Neural cell (in vitro differentiated cells): ENCODE measurements at regions not wholly inside any gene's neighbourhood (a gene's known extent, or its start where the extent isn't known, plus 50 kb on each side); places are given as distances from the start of the nearest gene placed in this dataset.

ENCODE experiments used
- H2AFZ ChIP-seq: fragments of 200-600, 300-800 bp; sonication (generic), shearing (Covaris generic); 2 replicates; pipeline ENCODE4 v1.6.0; 2014; ENCODE audit warnings: low read depth, mild to moderate bottlenecking, antibody characterized with exemption, low read length, moderate library complexity
- H3F3A ChIP-seq: fragments of 200-600 bp; shearing (Covaris generic); 2 replicates; pipeline ENCODE4 v1.6.1; 2016; ENCODE audit warnings: mild to moderate bottlenecking, moderate library complexity, mixed read lengths, antibody characterized with exemption, low read length; ENCODE audit not compliant: insufficient read depth, poor library complexity, severe bottlenecking
- H3K27ac ChIP-seq: fragments of 200-600, 300-800 bp; sonication (generic), shearing (Covaris generic); 2 replicates; pipeline ENCODE4 v1.5.1; 2014; ENCODE audit warnings: mild to moderate bottlenecking, low read length, moderate library complexity
- H3K27me3 ChIP-seq: fragments of 300-800, 200-600 bp; sonication (generic), shearing (Covaris generic); 2 replicates; pipeline ENCODE4 v1.6.0; 2014; ENCODE audit warnings: mild to moderate bottlenecking, low read depth, low read length, moderate library complexity; ENCODE audit not compliant: insufficient read depth
- H3K36me3 ChIP-seq: fragments of 300-800, 200-600 bp; sonication (generic), shearing (Covaris generic); 2 replicates; pipeline ENCODE4 v1.5.1; 2014; ENCODE audit warnings: mild to moderate bottlenecking, antibody characterized with exemption, low read length, moderate library complexity; ENCODE audit not compliant: insufficient read depth
- H3K4me2 ChIP-seq: fragments of 300-800, 200-600 bp; sonication (generic), shearing (Covaris generic); 2 replicates; pipeline ENCODE4 v1.6.0; 2014; ENCODE audit warnings: mild to moderate bottlenecking, low read length
- H3K4me3 ChIP-seq: fragments of 300-800, 200-600 bp; sonication (generic), shearing (Covaris generic); 2 replicates; pipeline ENCODE4 v1.5.1; 2014; ENCODE audit warnings: mild to moderate bottlenecking, low read length, moderate library complexity
- H3K79me2 ChIP-seq: fragments of 200-600 bp; shearing (Covaris generic); replicated peaks from 2 replicates; pipeline ENCODE4 v1.6.0; 2014; ENCODE audit warnings: mild to moderate bottlenecking, low read length, moderate library complexity; ENCODE audit not compliant: insufficient read depth
- H3K9ac ChIP-seq: fragments of 300-800, 200-600 bp; sonication (generic), shearing (Covaris generic); 2 replicates; pipeline ENCODE4 v1.6.1; 2016; ENCODE audit warnings: mild to moderate bottlenecking, low read length, mixed read lengths
- H3K9me2 ChIP-seq: fragments of 200-600 bp; shearing (Covaris generic); 2 replicates; pipeline ENCODE4 v1.6.1; 2016; ENCODE audit warnings: mild to moderate bottlenecking, low read length, mixed read lengths; ENCODE audit not compliant: insufficient read depth
- H3K9me3 ChIP-seq: fragments of 200-600, 300-800 bp; sonication (generic), shearing (Covaris generic); 2 replicates; pipeline ENCODE4 v1.6.1; 2016; ENCODE audit warnings: mild to moderate bottlenecking, mixed run types, low read length, moderate library complexity, mixed read lengths
- H4K20me1 ChIP-seq: fragments of 200-600 bp; shearing (Covaris generic); 2 replicates; pipeline ENCODE4 v1.6.1; 2016; ENCODE audit warnings: mild to moderate bottlenecking, mixed run types; ENCODE audit not compliant: insufficient read depth
- EP300 ChIP-seq: fragments of 450-650 bp; conservative IDR thresholded peaks from 2 replicates; pipeline ENCODE4 v1.6.1; 2014; ENCODE audit warnings: antibody characterized with exemption, mild to moderate bottlenecking, moderate library complexity; ENCODE audit not compliant: poor library complexity, severe bottlenecking
- EZH2 ChIP-seq: fragments of 200-600, 300-800 bp; shearing (Covaris generic), sonication (generic); IDR thresholded peaks from 2 replicates; pipeline ENCODE4 v1.6.1; 2014; ENCODE audit warnings: antibody characterized with exemption, low read length, borderline replicate concordance, mild to moderate bottlenecking; ENCODE audit not compliant: insufficient read depth, poor library complexity, severe bottlenecking
- MXI1 ChIP-seq: fragments of 450-650 bp; conservative IDR thresholded peaks from 2 replicates; pipeline ENCODE4 v1.6.1; 2014; ENCODE audit warnings: antibody characterized with exemption, mild to moderate bottlenecking; ENCODE audit not compliant: poor library complexity, severe bottlenecking
- POLR2AphosphoS5 ChIP-seq: IDR thresholded peaks from 2 replicates; pipeline ENCODE4 v1.6.1; 2012
- RAD21 ChIP-seq: fragments of 450-650 bp; conservative IDR thresholded peaks from 2 replicates; pipeline ENCODE4 v1.6.1; 2014; ENCODE audit warnings: antibody characterized with exemption, mild to moderate bottlenecking, moderate library complexity
- SMC3 ChIP-seq: fragments of 450-650 bp; conservative IDR thresholded peaks from 2 replicates; pipeline ENCODE4 v1.6.1; 2014; ENCODE audit warnings: antibody characterized with exemption, mild to moderate bottlenecking, moderate library complexity; ENCODE audit not compliant: poor library complexity
- TAF1 ChIP-seq: IDR thresholded peaks from 2 replicates; pipeline ENCODE4 v1.6.1; 2012; ENCODE audit warnings: low read depth
- TF ChIP-seq, protein P1 (sequence below): fragments of 450-650 bp; IDR thresholded peaks from 2 replicates; pipeline ENCODE4 v1.5.1; 2014; ENCODE audit warnings: antibody characterized with exemption, mild to moderate bottlenecking, moderate library complexity; ENCODE audit not compliant: poor library complexity, severe bottlenecking
- TF ChIP-seq, protein P2 (sequence below): IDR thresholded peaks from 2 replicates; pipeline ENCODE4 v1.6.1; 2012; ENCODE audit warnings: borderline replicate concordance

DNA sequence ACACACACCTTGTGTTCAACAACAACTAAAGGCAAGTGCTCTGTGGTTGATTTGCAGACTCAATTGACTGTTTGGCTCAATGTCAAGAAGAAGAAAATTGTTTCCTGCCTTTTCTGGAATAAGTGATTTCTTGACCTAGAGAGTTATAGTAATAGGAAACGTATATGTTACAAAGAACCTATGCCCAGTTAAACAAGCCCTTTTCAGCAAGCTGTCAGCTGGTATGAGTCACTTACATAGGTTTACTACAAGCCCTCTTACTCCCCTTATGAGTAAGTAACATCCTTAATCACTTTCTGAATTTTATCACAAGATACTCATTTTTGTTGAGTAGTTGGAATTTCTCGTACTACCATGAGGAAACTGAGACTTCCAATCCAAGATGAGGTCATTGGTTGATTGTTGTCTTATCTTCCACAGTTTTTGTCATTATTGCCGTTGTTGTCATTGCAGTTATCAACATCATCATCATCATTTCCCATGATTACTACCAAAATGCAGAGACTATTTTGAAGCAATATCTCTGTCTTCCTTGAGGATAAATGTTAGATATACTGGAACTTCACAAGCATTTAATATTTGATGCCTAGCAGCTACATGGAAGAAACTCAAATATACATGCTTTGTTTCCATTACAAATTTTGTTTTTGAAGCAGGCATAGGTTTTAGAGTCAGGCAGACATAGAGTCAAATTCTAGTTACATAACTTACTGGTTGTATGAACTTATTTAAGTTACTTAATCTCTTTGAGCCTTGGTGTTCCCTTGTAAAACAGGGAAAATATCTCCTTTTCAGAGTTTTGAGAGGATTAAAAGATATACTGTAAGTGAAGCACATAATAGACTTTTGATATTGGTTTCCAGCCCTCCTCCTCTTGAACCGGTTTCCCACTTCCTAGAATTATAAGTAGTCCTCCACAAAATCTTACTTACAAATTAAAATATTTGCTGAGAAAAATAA, 106.0 kb downstream of the RAP2A start:
- Histone ChIP-seq H3K9me3 (no peaks in the 10 kb centered on the region), H3K4me3 (no peak overlapping the region), H3K9me2 (no peaks in the 10 kb centered on the region), H3F3A (no peaks in the 10 kb centered on the region), H3K4me2 (no peak overlapping the region), H3K9ac (no peak overlapping the region), H2AFZ (no peak overlapping the region), H3K36me3 (no peaks in the 10 kb centered on the region), H3K27me3 (no peaks in the 10 kb centered on the region), H3K27ac (no peak overlapping the region), H3K79me2 (no peaks in the 10 kb centered on the region), H4K20me1 (no peaks in the 10 kb centered on the region)
- TF ChIP-seq MXI1, result no peak
- TF ChIP-seq POLR2AphosphoS5, result no peak
- TF ChIP-seq SMC3, result no peak
- no peak for TF ChIP-seq EP300
- TF ChIP-seq, protein P1, sequence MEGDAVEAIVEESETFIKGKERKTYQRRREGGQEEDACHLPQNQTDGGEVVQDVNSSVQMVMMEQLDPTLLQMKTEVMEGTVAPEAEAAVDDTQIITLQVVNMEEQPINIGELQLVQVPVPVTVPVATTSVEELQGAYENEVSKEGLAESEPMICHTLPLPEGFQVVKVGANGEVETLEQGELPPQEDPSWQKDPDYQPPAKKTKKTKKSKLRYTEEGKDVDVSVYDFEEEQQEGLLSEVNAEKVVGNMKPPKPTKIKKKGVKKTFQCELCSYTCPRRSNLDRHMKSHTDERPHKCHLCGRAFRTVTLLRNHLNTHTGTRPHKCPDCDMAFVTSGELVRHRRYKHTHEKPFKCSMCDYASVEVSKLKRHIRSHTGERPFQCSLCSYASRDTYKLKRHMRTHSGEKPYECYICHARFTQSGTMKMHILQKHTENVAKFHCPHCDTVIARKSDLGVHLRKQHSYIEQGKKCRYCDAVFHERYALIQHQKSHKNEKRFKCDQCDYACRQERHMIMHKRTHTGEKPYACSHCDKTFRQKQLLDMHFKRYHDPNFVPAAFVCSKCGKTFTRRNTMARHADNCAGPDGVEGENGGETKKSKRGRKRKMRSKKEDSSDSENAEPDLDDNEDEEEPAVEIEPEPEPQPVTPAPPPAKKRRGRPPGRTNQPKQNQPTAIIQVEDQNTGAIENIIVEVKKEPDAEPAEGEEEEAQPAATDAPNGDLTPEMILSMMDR, result no peak
- TF ChIP-seq RAD21, result no peak
- no peak for TF ChIP-seq TAF1
- TF ChIP-seq, protein P2, sequence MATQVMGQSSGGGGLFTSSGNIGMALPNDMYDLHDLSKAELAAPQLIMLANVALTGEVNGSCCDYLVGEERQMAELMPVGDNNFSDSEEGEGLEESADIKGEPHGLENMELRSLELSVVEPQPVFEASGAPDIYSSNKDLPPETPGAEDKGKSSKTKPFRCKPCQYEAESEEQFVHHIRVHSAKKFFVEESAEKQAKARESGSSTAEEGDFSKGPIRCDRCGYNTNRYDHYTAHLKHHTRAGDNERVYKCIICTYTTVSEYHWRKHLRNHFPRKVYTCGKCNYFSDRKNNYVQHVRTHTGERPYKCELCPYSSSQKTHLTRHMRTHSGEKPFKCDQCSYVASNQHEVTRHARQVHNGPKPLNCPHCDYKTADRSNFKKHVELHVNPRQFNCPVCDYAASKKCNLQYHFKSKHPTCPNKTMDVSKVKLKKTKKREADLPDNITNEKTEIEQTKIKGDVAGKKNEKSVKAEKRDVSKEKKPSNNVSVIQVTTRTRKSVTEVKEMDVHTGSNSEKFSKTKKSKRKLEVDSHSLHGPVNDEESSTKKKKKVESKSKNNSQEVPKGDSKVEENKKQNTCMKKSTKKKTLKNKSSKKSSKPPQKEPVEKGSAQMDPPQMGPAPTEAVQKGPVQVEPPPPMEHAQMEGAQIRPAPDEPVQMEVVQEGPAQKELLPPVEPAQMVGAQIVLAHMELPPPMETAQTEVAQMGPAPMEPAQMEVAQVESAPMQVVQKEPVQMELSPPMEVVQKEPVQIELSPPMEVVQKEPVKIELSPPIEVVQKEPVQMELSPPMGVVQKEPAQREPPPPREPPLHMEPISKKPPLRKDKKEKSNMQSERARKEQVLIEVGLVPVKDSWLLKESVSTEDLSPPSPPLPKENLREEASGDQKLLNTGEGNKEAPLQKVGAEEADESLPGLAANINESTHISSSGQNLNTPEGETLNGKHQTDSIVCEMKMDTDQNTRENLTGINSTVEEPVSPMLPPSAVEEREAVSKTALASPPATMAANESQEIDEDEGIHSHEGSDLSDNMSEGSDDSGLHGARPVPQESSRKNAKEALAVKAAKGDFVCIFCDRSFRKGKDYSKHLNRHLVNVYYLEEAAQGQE, result no peak
- no peak for TF ChIP-seq EZH2

DNA sequence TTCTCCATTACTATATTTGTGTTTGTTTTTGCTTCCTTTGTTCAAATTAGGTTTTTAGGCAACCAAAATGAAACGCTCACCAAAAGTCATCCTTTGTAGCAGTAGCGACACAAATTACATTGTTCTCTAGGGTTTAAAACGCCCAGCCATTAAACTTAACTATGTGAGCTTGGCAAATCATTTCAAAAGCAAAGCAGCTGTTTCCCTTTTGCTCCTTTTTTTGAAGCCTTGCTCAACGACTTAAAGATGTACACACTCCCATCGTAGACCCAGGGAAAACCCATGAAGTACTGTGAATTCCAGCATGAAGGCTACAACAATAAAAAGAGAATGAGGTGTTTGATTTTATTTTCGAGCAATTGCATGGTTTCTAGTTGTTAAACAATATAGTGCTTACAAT, 106.7 kb downstream of the RAP2A start:
- Histone ChIP-seq H3K9me3 (no peaks in the 10 kb centered on the region), H3K79me2 (no peaks in the 10 kb centered on the region), H3K4me2 (no peak overlapping the region), H3K9ac (no peak overlapping the region), H3F3A (no peaks in the 10 kb centered on the region), H3K4me3 (no peak overlapping the region), H3K36me3 (no peaks in the 10 kb centered on the region), H3K27ac (no peak overlapping the region), H2AFZ (no peak overlapping the region), H3K9me2 (no peaks in the 10 kb centered on the region), H4K20me1 (no peaks in the 10 kb centered on the region), H3K27me3 (no peaks in the 10 kb centered on the region)
- TF ChIP-seq, protein P1, result no peak
- TF ChIP-seq MXI1, result no peak
- TF ChIP-seq, protein P2, result no peak
- no peak for TF ChIP-seq EP300
- TF ChIP-seq SMC3, result no peak
- no peak for TF ChIP-seq EZH2
- no peak for TF ChIP-seq TAF1
- no peak for TF ChIP-seq RAD21
- no peak for TF ChIP-seq POLR2AphosphoS5
